ENCODE measurements at regions not wholly inside any gene's neighbourhood (a gene's known extent, or its start where the extent isn't known, plus 50 kb on each side); places are given as distances from the start of the nearest gene placed in this dataset.

DNA sequence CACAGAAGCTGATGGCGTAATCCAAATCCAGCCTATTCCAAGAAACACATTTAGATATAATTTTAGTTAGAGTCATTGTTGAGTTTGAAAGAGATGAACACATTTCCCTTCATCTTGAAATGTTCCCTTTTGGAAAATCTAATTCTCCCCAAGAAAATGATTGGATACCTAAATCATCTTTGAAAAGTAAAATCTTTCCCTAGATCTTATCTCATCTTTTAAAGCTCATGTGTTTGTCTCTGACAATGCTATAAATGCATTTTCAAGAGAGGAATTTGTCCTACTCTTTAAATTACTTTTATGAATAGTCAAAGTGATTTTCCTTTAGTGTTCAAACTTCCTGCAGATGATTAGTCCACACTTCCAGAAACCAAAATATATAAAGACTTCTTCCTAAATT lies 82.6 kb upstream of the CNTN6 start:
- TF ChIP-seq, protein P1, sequence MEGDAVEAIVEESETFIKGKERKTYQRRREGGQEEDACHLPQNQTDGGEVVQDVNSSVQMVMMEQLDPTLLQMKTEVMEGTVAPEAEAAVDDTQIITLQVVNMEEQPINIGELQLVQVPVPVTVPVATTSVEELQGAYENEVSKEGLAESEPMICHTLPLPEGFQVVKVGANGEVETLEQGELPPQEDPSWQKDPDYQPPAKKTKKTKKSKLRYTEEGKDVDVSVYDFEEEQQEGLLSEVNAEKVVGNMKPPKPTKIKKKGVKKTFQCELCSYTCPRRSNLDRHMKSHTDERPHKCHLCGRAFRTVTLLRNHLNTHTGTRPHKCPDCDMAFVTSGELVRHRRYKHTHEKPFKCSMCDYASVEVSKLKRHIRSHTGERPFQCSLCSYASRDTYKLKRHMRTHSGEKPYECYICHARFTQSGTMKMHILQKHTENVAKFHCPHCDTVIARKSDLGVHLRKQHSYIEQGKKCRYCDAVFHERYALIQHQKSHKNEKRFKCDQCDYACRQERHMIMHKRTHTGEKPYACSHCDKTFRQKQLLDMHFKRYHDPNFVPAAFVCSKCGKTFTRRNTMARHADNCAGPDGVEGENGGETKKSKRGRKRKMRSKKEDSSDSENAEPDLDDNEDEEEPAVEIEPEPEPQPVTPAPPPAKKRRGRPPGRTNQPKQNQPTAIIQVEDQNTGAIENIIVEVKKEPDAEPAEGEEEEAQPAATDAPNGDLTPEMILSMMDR (IDR thresholded peaks at IDR 0.05) = no peak
- no peak for TF ChIP-seq POLR2A (IDR thresholded peaks at IDR 0.05)
